ENCODE measurements at regions not wholly inside any gene's neighbourhood (a gene's known extent, or its start where the extent isn't known, plus 50 kb on each side); places are given as distances from the start of the nearest gene placed in this dataset.

GRCh38 chr21:35681946-35682345, 378.4 kb downstream of the SETD4 start:
- Mint-ChIP-seq H3K9me3 (no peaks in the 10 kb centered on the region), H3K36me3 (ENCODE audit: low read depth) (no peaks in the 10 kb centered on the region), H3K27me3 (ENCODE audit: low read depth) (peaks cover 2% of the 10 kb centered on the region), H3K27ac (no peak overlapping the region), H3K4me1 (ENCODE audit: low read depth) (peaks cover 5% of the 10 kb centered on the region), H3K4me3 (no peak overlapping the region)
- CTCF ChIA-PET, result interaction anchor here (0.6 kb wide), 1 partner anchor 329 kb away, joined by 3 read pairs; no protein-coding TSS in a partner anchor
- intact Hi-C loops (cut with micrococcal nuclease), result no loop called here
- no peak for DNase-seq

- no peak overlapping the region for H3K27ac Mint-ChIP-seq
- intact Hi-C loops (cut with micrococcal nuclease), result no loop called here
- H3K4me1 Mint-ChIP-seq (ENCODE audit: low read depth), result peaks cover 5% of the 10 kb centered on the region
- no peaks in the 10 kb centered on the region for H3K9me3 Mint-ChIP-seq
- no peak for DNase-seq
- H3K4me3 Mint-ChIP-seq, result no peak overlapping the region
- CTCF ChIA-PET, result no interaction called here
- H3K36me3 Mint-ChIP-seq (ENCODE audit: low read depth), result no peaks in the 10 kb centered on the region
- H3K27me3 Mint-ChIP-seq (ENCODE audit: low read depth), result peaks cover 2% of the 10 kb centered on the region
Measured at GRCh38 chr21:35679076-35679475, 381.2 kb downstream of the SETD4 start.

- no peaks in the 10 kb centered on the region for H3K9me3 Mint-ChIP-seq
- H3K4me1 Mint-ChIP-seq (ENCODE audit: low read depth), result peaks cover 5% of the 10 kb centered on the region
- CTCF ChIA-PET, result no interaction called here
- intact Hi-C loops (cut with micrococcal nuclease), result no loop called here
- H3K36me3 Mint-ChIP-seq (ENCODE audit: low read depth), result no peaks in the 10 kb centered on the region
- DNase-seq, result no peak
- no peak overlapping the region for H3K4me3 Mint-ChIP-seq
- H3K27me3 Mint-ChIP-seq (ENCODE audit: low read depth), result peaks cover 2% of the 10 kb centered on the region
- no peak overlapping the region for H3K27ac Mint-ChIP-seq
Measured at GRCh38 chr21:35678393-35678792, 381.9 kb downstream of the SETD4 start.

GRCh38 chr21:35677298-35677841, 383.0 kb downstream of the SETD4 start:
- intact Hi-C loops (cut with micrococcal nuclease), result no loop called here
- CTCF ChIA-PET, result interaction anchor here (1.0 kb wide), 1 partner anchor 19 kb away, joined by 3 read pairs; no protein-coding TSS in a partner anchor
- Mint-ChIP-seq H3K4me3 (no peak overlapping the region), H3K36me3 (ENCODE audit: low read depth) (no peaks in the 10 kb centered on the region), H3K27me3 (ENCODE audit: low read depth) (peaks cover 2% of the 10 kb centered on the region), H3K27ac (no peak overlapping the region), H3K4me1 (ENCODE audit: low read depth) (no peaks in the 10 kb centered on the region), H3K9me3 (no peaks in the 10 kb centered on the region)
- DNase-seq, result no peak

GRCh38 chr21:35674895-35675470, 385.3 kb downstream of the SETD4 start:
- H3K9me3 Mint-ChIP-seq, result no peaks in the 10 kb centered on the region
- no peak overlapping the region for H3K4me3 Mint-ChIP-seq
- H3K4me1 Mint-ChIP-seq (ENCODE audit: low read depth), result no peaks in the 10 kb centered on the region
- no peak overlapping the region for H3K27ac Mint-ChIP-seq
- H3K36me3 Mint-ChIP-seq (ENCODE audit: low read depth), result no peaks in the 10 kb centered on the region
- CTCF ChIA-PET, result no interaction called here
- peaks cover 2% of the 10 kb centered on the region for H3K27me3 Mint-ChIP-seq (ENCODE audit: low read depth)
- no peak for DNase-seq
- intact Hi-C loops (cut with micrococcal nuclease), result no loop called here

- CTCF ChIA-PET, result no interaction called here
- intact Hi-C loops (cut with micrococcal nuclease), result no loop called here
- Mint-ChIP-seq H3K27ac (no peak overlapping the region), H3K9me3 (no peaks in the 10 kb centered on the region), H3K4me3 (no peak overlapping the region), H3K36me3 (ENCODE audit: low read depth) (no peaks in the 10 kb centered on the region), H3K4me1 (ENCODE audit: low read depth) (no peaks in the 10 kb centered on the region), H3K27me3 (ENCODE audit: low read depth) (peaks cover 4% of the 10 kb centered on the region)
- DNase-seq, result no peak
Measured at GRCh38 chr21:35674091-35674671, 386.1 kb downstream of the SETD4 start.

- DNase-seq, result no peak
- no peaks in the 10 kb centered on the region for H3K36me3 Mint-ChIP-seq (ENCODE audit: low read depth)
- CTCF ChIA-PET, result interaction anchor here (1.1 kb wide), 1 partner anchor 167 kb away, joined by 3 read pairs; no protein-coding TSS in a partner anchor
- peaks cover 4% of the 10 kb centered on the region for H3K27me3 Mint-ChIP-seq (ENCODE audit: low read depth)
- no peaks in the 10 kb centered on the region for H3K4me1 Mint-ChIP-seq (ENCODE audit: low read depth)
- no peaks in the 10 kb centered on the region for H3K9me3 Mint-ChIP-seq
- H3K4me3 Mint-ChIP-seq, result no peak overlapping the region
- intact Hi-C loops (cut with micrococcal nuclease), result no loop called here
- H3K27ac Mint-ChIP-seq, result no peak overlapping the region
Measured at GRCh38 chr21:35672313-35672712, 388.0 kb downstream of the SETD4 start.

- Mint-ChIP-seq H3K4me1 (ENCODE audit: low read depth) (no peaks in the 10 kb centered on the region), H3K27ac (no peak overlapping the region), H3K9me3 (no peaks in the 10 kb centered on the region), H3K36me3 (ENCODE audit: low read depth) (no peaks in the 10 kb centered on the region), H3K4me3 (no peak overlapping the region), H3K27me3 (ENCODE audit: low read depth) (no peaks in the 10 kb centered on the region)
- CTCF ChIA-PET, result no interaction called here
- intact Hi-C loops (cut with micrococcal nuclease), result no loop called here
- peak; percentile 14 for DNase-seq
Measured at GRCh38 chr21:35664683-35665082, 395.6 kb downstream of the SETD4 start.

- CTCF ChIA-PET, result interaction anchor here (0.6 kb wide), 1 partner anchor 240 kb away, joined by 3 read pairs; no protein-coding TSS in a partner anchor
- H3K9me3 Mint-ChIP-seq, result no peaks in the 10 kb centered on the region
- H3K36me3 Mint-ChIP-seq (ENCODE audit: low read depth), result no peaks in the 10 kb centered on the region
- H3K4me1 Mint-ChIP-seq (ENCODE audit: low read depth), result no peaks in the 10 kb centered on the region
- H3K27ac Mint-ChIP-seq, result no peak overlapping the region
- DNase-seq, result no peak
- intact Hi-C loops (cut with micrococcal nuclease), result no loop called here
- H3K27me3 Mint-ChIP-seq (ENCODE audit: low read depth), result no peaks in the 10 kb centered on the region
- H3K4me3 Mint-ChIP-seq, result no peak overlapping the region
Measured at GRCh38 chr21:35663856-35664606, 396.3 kb downstream of the SETD4 start.

GRCh38 chr21:35658242-35658641, 402.1 kb downstream of the SETD4 start:
- Mint-ChIP-seq H3K27me3 (ENCODE audit: low read depth) (no peaks in the 10 kb centered on the region), H3K27ac (no peak overlapping the region), H3K36me3 (ENCODE audit: low read depth) (no peaks in the 10 kb centered on the region), H3K4me3 (no peak overlapping the region), H3K4me1 (ENCODE audit: low read depth) (peaks cover 12% of the 10 kb centered on the region), H3K9me3 (no peaks in the 10 kb centered on the region)
- intact Hi-C loops (cut with micrococcal nuclease), result loop anchor here (10.0 kb wide), 1 partner anchor 177 kb away; no protein-coding TSS in a partner anchor
- no peak for DNase-seq
- CTCF ChIA-PET, result interaction anchor here (0.8 to 1.2 kb wide), 2 partner anchors 18 to 182 kb away, joined by 3 to 6 read pairs; no protein-coding TSS in a partner anchor

GRCh38 chr21:35652872-35653271, 407.5 kb downstream of the SETD4 start:
- Mint-ChIP-seq H3K4me3 (no peak overlapping the region), H3K4me1 (ENCODE audit: low read depth) (peaks cover 4% of the 10 kb centered on the region), H3K27ac (no peak overlapping the region), H3K36me3 (ENCODE audit: low read depth) (no peaks in the 10 kb centered on the region), H3K27me3 (ENCODE audit: low read depth) (peaks cover 2% of the 10 kb centered on the region), H3K9me3 (no peaks in the 10 kb centered on the region)
- CTCF ChIA-PET, result interaction anchor here (0.7 to 1.6 kb wide), 2 partner anchors 190 to 282 kb away, joined by 3 to 4 read pairs; no protein-coding TSS in a partner anchor
- DNase-seq, result no peak
- intact Hi-C loops (cut with micrococcal nuclease), result loop anchor here (10.0 kb wide), 1 partner anchor 182 kb away; no protein-coding TSS in a partner anchor

- H3K27ac Mint-ChIP-seq, result no peak overlapping the region
Measured at GRCh38 chr21:35652196-35652595, 408.1 kb downstream of the SETD4 start.

More at GRCh38 chr21:35652196-35652595, 408.1 kb downstream of the SETD4 start:
- DNase-seq, result no peak
- CTCF ChIA-PET, result interaction anchor here (1.6 kb wide), 1 partner anchor 190 kb away, joined by 4 read pairs; no protein-coding TSS in a partner anchor
- H3K9me3 Mint-ChIP-seq, result no peaks in the 10 kb centered on the region
- no peaks in the 10 kb centered on the region for H3K4me1 Mint-ChIP-seq (ENCODE audit: low read depth)
- H3K36me3 Mint-ChIP-seq (ENCODE audit: low read depth), result no peaks in the 10 kb centered on the region
- intact Hi-C loops (cut with micrococcal nuclease), result loop anchor here (10.0 kb wide), 1 partner anchor 183 kb away; no protein-coding TSS in a partner anchor
- no peak overlapping the region for H3K4me3 Mint-ChIP-seq
- peaks cover 2% of the 10 kb centered on the region for H3K27me3 Mint-ChIP-seq (ENCODE audit: low read depth)
